GM12873 (cell line): ENCODE measurements at regions not wholly inside any gene's neighbourhood (a gene's known extent, or its start where the extent isn't known, plus 50 kb on each side); places are given as distances from the start of the nearest gene placed in this dataset.

Experiments
- CTCF ChIP-seq: IDR thresholded peaks from 2 replicates; pipeline ENCODE4 v1.5.1; 2012; ENCODE audit warnings: low read depth, mild to moderate bottlenecking, moderate library complexity, low read length, control low read depth; ENCODE audit not compliant: insufficient read depth; ENCODE audit errors: missing control alignments

- no peak for TF ChIP-seq CTCF
These were observed 646.8 kb upstream of the WWC1 start for GRCh38 chr5:167644619-167645018.

- TF ChIP-seq CTCF, result no peak
These were observed 642.0 kb upstream of the WWC1 start for GRCh38 chr5:167649471-167649870.

- no peak for TF ChIP-seq CTCF
These were observed 638.8 kb upstream of the WWC1 start for GRCh38 chr5:167652690-167653089.

DNA sequence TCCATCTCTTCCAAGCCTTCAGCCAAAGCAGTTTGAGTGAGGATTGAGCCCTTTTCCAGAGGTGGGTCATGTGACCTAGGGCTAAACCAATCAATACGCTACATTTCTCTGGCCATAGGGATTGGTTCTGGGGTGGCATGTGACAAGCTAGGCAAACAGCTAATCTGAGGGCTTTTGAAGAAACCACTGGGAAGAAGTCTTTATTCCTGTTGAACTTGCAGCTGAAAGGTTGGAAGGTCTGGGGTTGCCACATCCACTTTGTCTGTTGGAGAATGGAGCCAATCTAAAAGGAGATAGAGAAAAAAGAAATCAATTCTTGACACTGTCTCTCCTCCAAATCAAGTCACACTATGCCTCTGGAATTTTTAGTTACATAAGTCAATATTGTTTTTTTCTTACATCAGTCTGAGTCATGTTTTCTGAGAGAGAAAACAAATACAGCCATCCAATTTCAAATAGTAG lies 637.8 kb upstream of the WWC1 start:
- no peak for TF ChIP-seq CTCF

- TF ChIP-seq CTCF, result no peak
These were observed 634.4 kb upstream of the WWC1 start for GRCh38 chr5:167657016-167657415.

DNA sequence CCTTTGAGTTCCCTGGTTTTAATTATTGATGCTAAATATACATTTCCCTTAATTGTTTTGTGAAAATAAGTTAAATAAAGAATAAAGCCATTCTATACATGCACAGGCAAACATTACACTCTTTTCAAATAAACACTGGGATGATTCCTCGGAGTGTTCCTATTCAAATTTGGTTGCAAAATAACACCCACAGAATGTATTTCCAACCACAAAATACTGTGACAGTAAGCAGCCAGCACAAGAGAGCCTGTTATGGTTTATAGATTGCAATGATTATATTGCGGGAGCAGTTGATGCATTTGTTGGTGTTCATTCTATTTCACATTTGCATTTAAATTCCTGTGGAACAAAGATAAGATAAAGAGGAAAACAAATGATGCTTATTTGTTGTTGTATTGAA lies 632.6 kb upstream of the WWC1 start:
- no peak for TF ChIP-seq CTCF

DNA sequence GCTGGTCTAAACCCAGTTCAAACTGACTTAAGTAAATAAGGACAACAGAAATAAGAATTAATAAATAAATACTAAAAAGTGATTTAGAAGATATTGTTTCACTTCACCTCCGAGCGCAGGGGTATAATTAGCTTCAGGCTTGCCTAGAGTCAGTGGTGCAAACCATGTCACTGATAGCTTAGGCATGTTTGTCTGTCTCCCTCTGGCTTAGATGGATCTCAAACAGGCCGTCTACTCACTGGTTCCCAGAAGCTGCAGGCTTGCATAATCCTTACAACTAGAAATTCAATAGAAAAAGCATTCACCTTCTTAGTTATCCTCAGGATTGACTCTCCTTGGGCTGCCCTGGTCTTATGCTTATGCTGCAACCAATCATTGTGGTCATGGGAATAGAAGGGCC lies 629.8 kb upstream of the WWC1 start:
- no peak for TF ChIP-seq CTCF
